Stimulated activated naive CD4-positive, alpha-beta T cell (primary cell): ENCODE measurements at regions not wholly inside any gene's neighbourhood (a gene's known extent, or its start where the extent isn't known, plus 50 kb on each side); places are given as distances from the start of the nearest gene placed in this dataset.
A peak's percentile ranks its signal among the peaks of the same experiment; 100 is the strongest.

Experiments
- DNase-seq, 6 experiments: peaks; one replicate each; lab custom pipeline; 2025; lab: John Stamatoyannopoulos, UW

GRCh38 chr7:28231176-28231575 lies 50.6 kb upstream of the JAZF1 start:
- no peak for DNase-seq

DNA sequence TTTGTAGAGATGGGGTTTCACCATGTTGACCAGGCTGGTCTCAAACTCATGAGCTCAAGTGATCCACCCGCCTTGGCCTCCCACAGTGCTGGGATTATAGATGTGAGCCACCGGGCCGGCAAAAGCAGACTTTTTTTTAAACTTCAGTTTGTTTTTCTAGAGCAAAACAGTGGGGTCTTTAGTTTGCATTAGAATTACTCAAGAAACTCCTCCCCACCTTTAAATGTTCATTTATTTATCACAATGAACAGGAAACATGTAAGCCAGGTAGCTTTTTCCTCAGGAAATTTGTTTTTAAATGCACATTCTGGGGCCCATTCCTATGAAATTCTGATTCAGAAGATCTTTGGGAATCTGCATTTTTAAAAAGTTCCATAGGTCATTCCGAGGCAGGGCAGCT lies 56.0 kb upstream of the JAZF1 start:
- DNase-seq: no peak

- DNase-seq: no peak
These were observed 56.8 kb upstream of the JAZF1 start for GRCh38 chr7:28237363-28237762.

DNA sequence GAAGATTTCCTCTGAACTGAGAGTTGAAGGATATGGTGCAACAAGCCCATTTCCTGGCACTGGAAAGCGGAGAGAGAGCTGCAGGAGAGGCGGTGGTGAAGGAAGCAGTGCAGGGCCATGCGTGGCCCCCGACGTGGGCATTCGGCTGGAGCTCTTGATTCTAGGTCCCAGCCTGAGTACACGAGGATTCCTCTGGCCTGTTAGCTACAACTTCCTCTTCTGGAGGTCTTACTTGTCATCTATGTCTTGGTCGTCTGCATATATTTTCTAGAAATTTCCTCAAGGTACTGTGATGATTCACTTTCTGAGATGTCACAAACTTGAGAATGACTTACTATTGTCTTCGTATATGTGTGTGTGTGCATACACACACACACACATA lies 59.2 kb upstream of the JAZF1 start:
- DNase-seq: no peak

DNA sequence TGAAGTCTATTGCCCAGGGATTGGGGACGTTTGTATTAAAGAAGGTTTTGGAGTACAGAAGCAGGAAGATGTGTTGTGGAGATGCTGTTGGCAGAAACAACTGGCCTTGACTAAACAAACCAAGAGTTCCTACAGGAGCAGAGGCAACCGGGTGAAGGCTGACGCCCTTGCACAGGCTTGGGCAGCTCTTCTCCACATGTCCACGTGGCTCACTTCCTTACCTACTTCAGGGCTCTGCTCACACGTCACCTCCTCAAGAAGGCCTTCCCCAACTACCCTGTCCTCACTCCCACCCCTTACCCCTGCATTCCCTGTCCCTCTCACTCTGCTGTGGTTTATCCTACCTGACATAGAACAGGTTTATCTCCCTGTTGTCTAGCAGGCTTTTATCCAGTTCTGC lies 59.9 kb upstream of the JAZF1 start:
- no peak for DNase-seq

GRCh38 chr7:28243861-28244260 lies 63.3 kb upstream of the JAZF1 start:
- no peak for DNase-seq

- no peak for DNase-seq
These were observed 64.7 kb upstream of the JAZF1 start for GRCh38 chr7:28245123-28245878.

DNA sequence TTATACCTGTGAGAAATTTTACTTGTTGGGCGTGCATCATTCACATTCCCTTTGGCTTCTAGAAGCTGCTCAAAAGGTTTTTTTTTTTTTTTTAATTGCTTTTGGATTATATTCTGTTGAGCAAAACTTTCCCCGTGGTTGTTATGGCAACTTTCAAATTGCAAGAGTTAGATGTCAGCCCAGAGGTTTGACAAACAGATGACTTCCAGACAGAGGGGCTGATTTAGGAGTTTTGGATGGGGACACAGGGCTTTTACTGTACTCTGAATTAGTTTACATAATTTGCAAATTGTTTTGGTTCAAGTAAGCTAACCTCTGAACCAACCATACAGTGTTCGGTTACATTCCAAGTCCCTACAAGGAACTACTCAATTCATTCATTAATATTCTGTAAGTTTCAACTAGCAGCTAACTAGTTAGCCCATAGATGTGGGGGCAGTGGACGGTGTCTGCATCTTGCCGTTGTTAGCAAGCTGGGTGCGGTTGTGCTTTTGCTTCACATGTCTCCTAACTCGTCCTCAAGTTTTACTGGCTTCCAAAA lies 66.4 kb upstream of the JAZF1 start:
- DNase-seq: no peak

DNA sequence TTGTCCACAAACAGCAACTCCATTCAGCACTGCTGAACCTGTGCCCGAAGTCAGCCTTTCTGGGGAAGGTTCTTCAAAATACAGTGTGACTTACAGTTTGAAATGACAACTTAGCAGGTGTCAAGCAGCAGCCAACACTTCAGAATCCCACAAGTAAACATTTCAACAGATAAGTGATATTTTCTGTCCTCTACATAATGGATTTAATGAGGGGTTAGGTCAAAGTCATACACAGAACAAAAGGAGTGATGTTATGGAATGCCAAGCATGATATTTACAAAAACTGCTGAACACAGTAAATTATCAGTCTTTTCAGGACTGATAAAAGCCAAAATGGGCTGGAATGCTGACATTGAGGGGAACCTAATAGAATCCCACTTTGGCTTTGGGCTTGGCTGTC lies 77.6 kb upstream of the JAZF1 start:
- DNase-seq: no peak

GRCh38 chr7:28260969-28261368 lies 80.4 kb upstream of the JAZF1 start:
- DNase-seq: no peak

DNA sequence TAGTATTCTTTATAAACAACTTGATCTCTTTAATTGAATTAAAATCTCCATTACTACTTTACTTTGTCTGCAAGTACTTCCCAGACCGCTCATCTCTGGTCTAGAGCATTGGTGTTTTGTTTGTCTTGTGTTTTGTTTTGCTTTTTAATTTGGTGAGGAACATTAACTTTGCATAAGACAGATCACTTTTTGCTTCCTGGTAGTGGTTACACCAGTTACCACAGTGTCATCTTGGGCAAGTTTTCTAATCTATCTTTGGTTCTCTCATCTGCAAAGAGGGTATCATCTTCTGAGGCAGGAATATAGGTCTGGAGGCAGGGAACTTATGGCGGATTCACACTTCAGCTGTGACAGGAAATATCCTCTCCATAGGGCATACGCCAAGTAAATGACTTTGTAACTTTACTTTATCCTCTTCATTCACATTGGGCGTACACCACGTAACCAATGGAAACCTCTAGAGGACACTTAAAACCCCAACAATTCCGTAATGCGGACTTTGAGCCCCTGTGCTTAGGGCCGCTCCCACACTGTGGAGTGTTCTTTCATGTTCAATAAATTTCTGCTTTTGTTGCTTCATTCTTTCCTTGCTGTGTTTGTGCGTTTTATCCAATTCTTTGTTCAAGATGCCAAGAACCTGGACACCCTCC lies 83.2 kb upstream of the JAZF1 start:
- no peak for DNase-seq

GRCh38 chr7:28266402-28266801 lies 85.8 kb upstream of the JAZF1 start:
- no peak for DNase-seq

DNA sequence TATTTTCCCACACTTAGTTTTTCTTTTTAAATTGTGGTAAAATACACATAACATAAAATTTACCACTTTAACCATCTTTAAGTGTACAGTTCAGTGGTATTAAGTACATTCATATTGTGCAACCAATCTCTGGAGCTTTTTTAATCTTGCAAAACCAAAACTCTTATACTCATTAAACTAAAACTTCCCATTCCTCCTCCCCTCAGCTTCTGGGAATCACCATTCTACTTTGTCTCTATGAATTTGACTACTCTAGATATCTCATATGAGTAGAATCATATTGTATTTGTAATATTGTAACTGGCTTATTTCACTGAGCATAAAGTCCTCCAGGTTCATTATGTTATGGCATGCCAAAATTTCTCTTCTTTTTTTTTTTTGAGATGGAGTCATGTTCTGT lies 86.4 kb upstream of the JAZF1 start:
- DNase-seq: no peak

DNA sequence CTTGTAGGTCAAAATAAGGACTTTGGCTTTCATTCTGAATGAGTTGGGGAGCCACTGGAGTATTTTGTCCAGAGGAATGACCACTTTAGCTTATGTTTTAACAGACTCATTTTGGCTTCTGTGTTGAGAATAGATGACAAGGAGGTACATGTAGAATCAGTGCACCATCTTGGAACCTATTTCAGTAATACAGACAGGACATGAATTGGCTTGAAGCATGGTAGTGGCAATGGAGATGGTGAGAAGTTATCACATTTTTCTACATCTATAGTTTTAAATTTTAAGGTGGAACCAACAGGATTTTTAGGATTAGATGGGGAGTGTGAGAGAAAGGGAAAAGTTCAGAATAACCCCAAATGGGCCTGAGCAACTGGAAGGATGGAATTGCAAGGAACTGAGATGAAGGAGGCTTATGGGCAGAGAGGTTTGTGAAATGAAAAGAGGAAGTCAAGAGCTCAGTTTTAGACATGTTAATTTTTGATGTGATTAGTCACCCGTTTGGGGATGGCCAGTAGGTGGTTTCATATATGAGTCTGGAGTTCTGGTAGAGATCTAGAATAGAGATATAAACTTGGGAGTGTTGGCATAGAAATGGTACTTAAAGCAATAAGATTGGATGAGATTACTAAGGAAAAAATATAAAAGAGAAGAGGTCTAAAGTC lies 89.2 kb upstream of the JAZF1 start:
- DNase-seq: no peak

DNA sequence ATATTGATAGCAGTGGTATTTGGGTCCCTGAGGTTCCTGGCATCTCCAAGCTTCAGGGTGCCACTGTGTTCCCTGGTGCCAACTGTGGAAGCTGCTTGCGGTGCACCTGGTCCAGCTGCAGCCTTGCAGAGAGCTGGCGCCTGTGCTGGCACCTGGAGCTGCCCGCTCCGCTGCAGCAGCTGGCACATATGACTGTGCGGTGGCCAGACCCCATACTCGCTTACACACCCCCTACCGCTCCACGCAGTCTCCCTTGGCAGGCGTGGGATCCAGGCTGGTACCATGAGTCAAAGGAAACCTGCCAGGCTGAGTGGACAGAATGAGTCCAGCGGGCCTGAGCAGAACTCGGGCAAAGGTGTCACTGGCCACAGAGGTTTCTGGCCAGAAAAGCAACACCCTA lies 89.9 kb upstream of the JAZF1 start:
- no peak for DNase-seq

GRCh38 chr7:28272461-28272877 lies 91.9 kb upstream of the JAZF1 start:
- DNase-seq: peak in 2 of 6 experiments; percentile 7 to 29

GRCh38 chr7:28276298-28276697 lies 95.7 kb upstream of the JAZF1 start:
- no peak for DNase-seq

DNA sequence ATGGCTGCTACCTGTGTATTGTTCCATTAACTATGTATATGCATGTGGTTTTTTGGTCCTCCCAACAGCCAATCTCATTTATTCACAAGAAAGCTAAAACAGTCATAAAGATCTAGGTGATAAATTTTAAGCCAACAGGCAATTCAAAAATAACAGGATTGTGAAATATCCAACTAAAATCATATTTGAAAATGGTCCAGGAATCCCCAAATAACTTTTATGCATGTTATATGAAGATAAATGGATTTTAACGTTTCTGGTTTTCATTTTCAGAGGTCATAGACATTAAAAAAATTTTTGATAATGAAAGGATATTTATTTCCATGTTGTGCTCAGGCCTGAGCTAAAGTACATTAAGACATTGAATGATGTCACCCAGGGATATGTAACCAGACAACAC lies 96.8 kb upstream of the JAZF1 start:
- DNase-seq: no peak

- DNase-seq: no peak
These were observed 97.4 kb upstream of the JAZF1 start for GRCh38 chr7:28277958-28278357.

- DNase-seq: no peak
These were observed 99.9 kb upstream of the JAZF1 start for GRCh38 chr7:28280516-28280915.

GRCh38 chr7:28290496-28290895 lies 109.9 kb upstream of the JAZF1 start:
- no peak for DNase-seq

DNA sequence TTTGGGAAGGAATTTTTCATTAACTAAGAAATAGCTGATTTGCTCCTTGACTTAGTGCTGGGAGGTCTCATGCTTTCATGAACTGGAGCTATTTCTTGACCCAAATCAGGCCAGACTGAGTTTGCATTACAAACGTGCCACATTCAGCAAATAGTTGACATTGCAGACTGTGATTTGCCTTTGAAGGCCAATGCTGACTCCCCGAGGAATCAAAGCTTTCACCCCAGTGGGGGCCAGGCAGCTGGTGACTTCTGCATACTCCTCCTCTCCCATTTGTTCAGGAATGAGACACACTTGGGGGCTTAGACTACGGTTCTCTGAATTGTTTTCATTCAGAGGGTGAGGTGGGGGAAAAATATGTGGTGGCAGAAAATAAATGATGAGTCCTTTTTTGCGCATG lies 111.0 kb upstream of the JAZF1 start:
- no peak for DNase-seq
